LNCaP clone FGC (cell line): ENCODE measurements at regions not wholly inside any gene's neighbourhood (a gene's known extent, or its start where the extent isn't known, plus 50 kb on each side); places are given as distances from the start of the nearest gene placed in this dataset.

Source experiments
- DNase-seq: peaks from one replicate; pipeline ENCODE4 v3.0.0-alpha.2; 2011; ENCODE audit warnings: low read depth
- H3K4me3 ChIP-seq: 2 replicates; pipeline ENCODE4 v1.5.1; 2011; ENCODE audit warnings: mild to moderate bottlenecking, low read depth, low read length, control low read depth
- TF ChIP-seq, protein P1 (sequence below): IDR thresholded peaks from 2 replicates; pipeline ENCODE4 v1.5.1; 2012; ENCODE audit warnings: mild to moderate bottlenecking; ENCODE audit not compliant: control insufficient read depth, insufficient read depth; ENCODE audit errors: extremely low read depth

DNA sequence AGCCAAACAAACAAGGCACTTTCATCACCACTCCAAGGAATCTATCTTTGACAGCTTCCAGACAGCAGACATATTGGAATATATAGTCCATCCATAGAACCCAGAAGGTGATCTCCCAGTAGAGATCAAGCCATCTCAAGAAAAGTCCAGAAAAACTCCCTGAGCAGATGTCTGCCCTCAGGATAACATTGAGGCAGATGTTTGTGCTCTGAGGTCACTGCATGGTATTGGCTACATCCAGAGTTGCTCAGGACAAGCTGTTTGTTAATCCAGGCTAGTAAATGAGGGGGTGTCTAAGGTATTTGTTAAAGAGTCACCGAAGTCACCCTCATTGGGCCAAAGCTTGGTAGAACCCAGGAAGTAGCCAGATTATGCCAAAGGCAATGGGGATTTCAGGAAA, 556.3 kb upstream of the KLF4 start:
- H3K4me3 ChIP-seq, result no peak overlapping the region
- no peak for DNase-seq
- TF ChIP-seq, protein P1, sequence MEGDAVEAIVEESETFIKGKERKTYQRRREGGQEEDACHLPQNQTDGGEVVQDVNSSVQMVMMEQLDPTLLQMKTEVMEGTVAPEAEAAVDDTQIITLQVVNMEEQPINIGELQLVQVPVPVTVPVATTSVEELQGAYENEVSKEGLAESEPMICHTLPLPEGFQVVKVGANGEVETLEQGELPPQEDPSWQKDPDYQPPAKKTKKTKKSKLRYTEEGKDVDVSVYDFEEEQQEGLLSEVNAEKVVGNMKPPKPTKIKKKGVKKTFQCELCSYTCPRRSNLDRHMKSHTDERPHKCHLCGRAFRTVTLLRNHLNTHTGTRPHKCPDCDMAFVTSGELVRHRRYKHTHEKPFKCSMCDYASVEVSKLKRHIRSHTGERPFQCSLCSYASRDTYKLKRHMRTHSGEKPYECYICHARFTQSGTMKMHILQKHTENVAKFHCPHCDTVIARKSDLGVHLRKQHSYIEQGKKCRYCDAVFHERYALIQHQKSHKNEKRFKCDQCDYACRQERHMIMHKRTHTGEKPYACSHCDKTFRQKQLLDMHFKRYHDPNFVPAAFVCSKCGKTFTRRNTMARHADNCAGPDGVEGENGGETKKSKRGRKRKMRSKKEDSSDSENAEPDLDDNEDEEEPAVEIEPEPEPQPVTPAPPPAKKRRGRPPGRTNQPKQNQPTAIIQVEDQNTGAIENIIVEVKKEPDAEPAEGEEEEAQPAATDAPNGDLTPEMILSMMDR, result no peak

DNA sequence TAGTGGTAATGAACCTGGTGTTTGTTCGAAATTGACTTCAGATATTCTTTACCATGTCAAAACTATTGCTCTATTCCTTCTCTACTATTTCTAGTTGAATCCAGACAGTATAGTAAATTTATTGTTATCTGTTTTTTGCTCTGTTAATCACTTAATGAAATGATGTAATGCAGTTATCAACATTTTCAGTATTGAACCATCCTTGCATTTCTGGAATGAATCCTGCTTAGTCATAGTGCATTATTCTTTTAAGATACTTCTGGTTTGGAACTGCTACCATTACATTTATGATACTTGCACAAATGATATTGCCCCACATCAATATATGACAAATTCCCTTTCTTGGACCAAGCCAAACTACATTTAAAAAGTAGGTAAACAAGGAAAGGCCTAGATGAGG, 554.0 kb upstream of the KLF4 start:
- DNase-seq, result no peak
- H3K4me3 ChIP-seq, result no peak overlapping the region
- TF ChIP-seq, protein P1, result no peak

DNA sequence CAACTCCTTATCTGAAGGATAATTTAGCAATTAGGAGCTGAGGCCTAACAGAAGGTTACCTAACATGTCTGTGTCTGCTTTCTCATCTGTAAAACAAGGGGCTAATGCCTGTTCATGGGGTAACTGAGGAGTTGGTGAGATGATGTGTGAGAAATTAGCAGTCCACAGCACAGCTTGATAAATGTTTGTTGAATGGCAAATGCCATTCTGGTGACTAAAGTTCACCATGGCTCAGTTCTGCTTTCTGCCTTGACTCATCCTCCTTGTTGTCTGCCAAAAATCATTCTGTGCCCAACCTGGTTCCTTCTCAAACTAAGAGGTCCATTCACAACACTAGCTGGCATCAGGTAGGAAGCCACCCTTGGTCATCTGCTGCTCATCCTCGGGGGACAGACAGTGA, 552.0 kb upstream of the KLF4 start:
- DNase-seq, result no peak
- H3K4me3 ChIP-seq, result no peak overlapping the region
- TF ChIP-seq, protein P1, result no peak

DNA sequence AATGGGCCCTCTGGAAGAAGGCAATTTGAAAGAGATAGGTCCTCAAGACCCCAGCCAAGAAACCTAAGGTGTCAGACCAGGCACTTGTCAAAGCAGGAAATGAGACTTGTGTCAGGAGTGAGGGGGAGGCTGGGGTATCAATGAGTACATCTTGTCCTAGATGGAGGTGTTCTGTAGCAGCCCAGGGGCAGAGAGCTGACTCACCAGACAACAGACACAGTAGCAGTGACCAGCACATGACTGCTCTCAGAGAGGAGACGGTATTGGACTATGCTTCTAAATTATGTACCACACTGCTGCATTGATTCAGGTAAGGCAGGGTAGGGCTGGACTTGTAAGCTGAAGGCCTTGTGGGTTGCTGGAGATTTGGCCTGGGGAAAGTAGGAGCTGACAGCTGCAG, 551.2 kb upstream of the KLF4 start:
- no peak overlapping the region for H3K4me3 ChIP-seq
- TF ChIP-seq, protein P1, result no peak
- no peak for DNase-seq

DNA sequence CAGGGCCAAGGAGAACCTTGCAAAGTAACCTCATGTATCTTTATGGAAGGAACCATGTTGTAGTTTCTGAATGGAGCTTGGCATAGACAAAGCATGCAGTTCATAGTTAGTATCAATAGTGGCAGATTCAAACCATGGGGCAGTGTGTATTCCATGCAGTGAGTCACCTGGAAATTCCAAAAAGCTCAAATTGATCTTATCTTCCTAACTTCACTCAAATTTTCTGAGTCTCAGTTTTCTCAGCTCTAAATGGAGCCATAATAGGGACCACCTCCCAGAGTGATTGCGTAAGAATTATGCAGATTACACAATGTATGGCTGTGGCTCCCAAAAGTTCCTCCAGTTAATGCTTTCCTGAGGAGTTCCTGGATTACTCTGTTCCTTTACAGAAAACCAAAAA, 549.9 kb upstream of the KLF4 start:
- TF ChIP-seq, protein P1, result no peak
- no peak overlapping the region for H3K4me3 ChIP-seq
- DNase-seq, result no peak

DNA sequence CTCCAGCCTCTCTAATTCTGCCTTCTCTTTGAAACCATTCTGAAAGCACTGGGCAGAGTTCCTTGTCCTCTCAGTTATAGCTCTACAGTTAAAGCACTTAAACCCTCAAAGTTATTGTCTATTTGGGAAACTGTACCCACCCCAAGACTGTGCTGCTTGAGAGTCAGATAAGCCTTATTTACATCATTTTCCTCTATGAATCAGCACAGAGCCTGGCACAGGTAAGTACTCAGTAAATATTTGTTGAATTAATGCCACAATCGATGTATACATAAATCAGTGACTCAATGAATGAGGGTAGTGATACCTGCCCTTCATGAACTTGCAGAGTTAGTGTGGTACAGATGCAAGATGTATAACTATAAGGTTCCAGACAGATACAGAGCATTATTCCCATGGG, 549.4 kb upstream of the KLF4 start:
- TF ChIP-seq, protein P1, result no peak
- DNase-seq, result no peak
- no peak overlapping the region for H3K4me3 ChIP-seq

DNA sequence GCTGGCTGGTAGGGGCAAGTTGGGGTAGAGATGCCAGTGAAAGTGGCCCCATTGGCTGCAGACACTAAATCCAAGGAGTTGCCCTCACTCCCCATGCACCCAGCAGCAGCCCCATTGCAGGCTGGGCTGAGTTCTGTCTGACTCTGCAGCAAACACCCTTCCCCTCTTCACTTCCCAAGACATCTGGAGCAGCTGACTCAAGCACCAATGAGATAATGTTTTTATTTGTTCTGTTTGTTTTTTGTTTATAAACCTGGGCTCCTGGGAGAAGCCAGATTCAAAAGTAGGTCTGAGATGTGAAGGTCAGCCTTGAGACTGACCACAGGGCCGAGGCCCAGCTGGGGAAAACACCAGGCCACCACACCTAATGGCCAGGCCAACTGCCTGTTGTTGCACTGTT, 545.9 kb upstream of the KLF4 start:
- TF ChIP-seq, protein P1, result no peak
- H3K4me3 ChIP-seq, result no peak overlapping the region
- no peak for DNase-seq
